H1 (cell line): ENCODE measurements at regions not wholly inside any gene's neighbourhood (a gene's known extent, or its start where the extent isn't known, plus 50 kb on each side); places are given as distances from the start of the nearest gene placed in this dataset.

Experiments used
- CHD7 ChIP-seq: fragments of 300-600 bp; sonication (generic); IDR thresholded peaks from 2 replicates; pipeline ENCODE4 v1.7.1; 2012; ENCODE audit warnings: low read length, moderate library complexity, mild to moderate bottlenecking, inconsistent platforms; ENCODE audit not compliant: insufficient replicate concordance
- KDM4A ChIP-seq: IDR thresholded peaks from one replicate; pipeline ENCODE4 v1.7.1; 2012; ENCODE audit warnings: low read depth, mild to moderate bottlenecking, moderate library complexity, low read length, inconsistent platforms; ENCODE audit not compliant: severe bottlenecking
- PHF8 ChIP-seq: fragments of 200-600 bp; sonication (generic); conservative IDR thresholded peaks from 2 replicates; pipeline ENCODE4 v1.7.1; 2012; ENCODE audit warnings: low read depth, mild to moderate bottlenecking, inconsistent platforms, low read length, moderate library complexity
- RXRA ChIP-seq: IDR thresholded peaks from 2 replicates; pipeline ENCODE4 v1.6.1; 2011; ENCODE audit warnings: low read depth, mild to moderate bottlenecking, low read length, moderate library complexity; ENCODE audit not compliant: insufficient read depth
- SIX5 ChIP-seq: IDR thresholded peaks from 2 replicates; pipeline ENCODE4 v1.6.1; 2011; ENCODE audit warnings: mild to moderate bottlenecking, low read depth, low read length

- TF ChIP-seq RXRA, result no peak
- TF ChIP-seq SIX5, result no peak
- no peak for TF ChIP-seq KDM4A
- no peak for TF ChIP-seq CHD7
- no peak for TF ChIP-seq PHF8
These were observed 426.2 kb downstream of the RIT2 start (continued) for GRCh38 chr18:42689310-42689709.
